HEK293 (cell line): ENCODE measurements at regions not wholly inside any gene's neighbourhood (a gene's known extent, or its start where the extent isn't known, plus 50 kb on each side); places are given as distances from the start of the nearest gene placed in this dataset.
"Not testable (repeated sequence)": the region's sequence is repeated elsewhere in the genome, so short reads cannot be mapped to it uniquely, and the experiment has no call there.

ENCODE experiments used
- CTCF ChIA-PET: fragments of 350-600 bp; formaldehyde crosslinking; extraction: SDS; loops from one replicate; lab custom pipeline; 2021; ENCODE audit warnings: antibody characterized with exemption; lab: Yijun Ruan, JAX
- POLR2A ChIA-PET: fragments of 300-600 bp; formaldehyde crosslinking; extraction: SDS; loops from one replicate; lab custom pipeline; 2020; ENCODE audit warnings: antibody characterized with exemption, inconsistent platforms; lab: Yijun Ruan, JAX
- H3K27ac ChIP-seq: fragments of 200-500 bp; sonication (Bioruptor generic); 2 replicates; pipeline ENCODE4 v1.5.1; 2014; ENCODE audit warnings: low read depth, low read length, control low read depth, inconsistent platforms; ENCODE audit errors: extremely low read depth
- H3K36me3 ChIP-seq, 2 experiments: fragments of 200-500 bp in 1 of 2; sonication (Bioruptor generic) in 1 of 2; 1 replicate in 1 of 2; 2 replicates in 1 of 2; pipeline ENCODE4 v1.5.1; 2014 to 2017; ENCODE audit warnings: inconsistent platforms in 2 of 2, low read length in 2 of 2; ENCODE audit not compliant: control insufficient read depth in 2 of 2, insufficient read depth in 1 of 2
- H3K4me1 ChIP-seq: fragments of 200-500 bp; sonication (Bioruptor generic); 2 replicates; pipeline ENCODE4 v1.5.1; 2014; ENCODE audit warnings: mild to moderate bottlenecking, low read length, inconsistent platforms; ENCODE audit not compliant: control insufficient read depth, insufficient read depth
- H3K4me3 ChIP-seq: 2 replicates; pipeline ENCODE4 v1.5.1; 2011; ENCODE audit warnings: low read depth, mild to moderate bottlenecking, control low read depth, low read length, moderate library complexity
- H3K9me3 ChIP-seq: fragments of 200-500 bp; sonication (Bioruptor generic); 2 replicates; pipeline ENCODE4 v1.5.1; 2014; ENCODE audit warnings: low read depth, low read length, inconsistent platforms; ENCODE audit not compliant: control insufficient read depth, insufficient read depth
- FEZF1 ChIP-seq: fragments of 450-650 bp; formaldehyde crosslinking; IDR thresholded peaks from 2 replicates; pipeline ENCODE4 v1.5.1; 2016; ENCODE audit warnings: missing biosample characterization, missing genetic modification characterization
- KLF1 ChIP-seq: fragments of 450-650 bp; formaldehyde crosslinking; IDR thresholded peaks from 2 replicates; pipeline ENCODE4 v1.5.1; 2016; ENCODE audit warnings: missing biosample characterization, missing genetic modification characterization
- KLF10 ChIP-seq: fragments of 450-650 bp; IDR thresholded peaks from 2 replicates; pipeline ENCODE4 v1.5.1; 2018; ENCODE audit warnings: missing biosample characterization, mild to moderate bottlenecking, missing genetic modification characterization
- PRDM6 ChIP-seq: fragments of 450-650 bp; formaldehyde crosslinking; IDR thresholded peaks from 2 replicates; pipeline ENCODE4 v1.5.1; 2017; ENCODE audit warnings: missing biosample characterization, missing genetic modification characterization
- ZNF10 ChIP-seq: fragments of 450-650 bp; formaldehyde crosslinking; IDR thresholded peaks from 2 replicates; pipeline ENCODE4 v1.5.1; 2017; ENCODE audit warnings: missing biosample characterization, missing genetic modification characterization
- ZNF157 ChIP-seq: fragments of 450-650 bp; formaldehyde crosslinking; IDR thresholded peaks from 2 replicates; pipeline ENCODE4 v1.5.1; 2016; ENCODE audit warnings: missing biosample characterization, missing genetic modification characterization
- ZNF19 ChIP-seq: fragments of 450-650 bp; formaldehyde crosslinking; IDR thresholded peaks from 2 replicates; pipeline ENCODE4; 2016; ENCODE audit warnings: missing biosample characterization, missing genetic modification characterization, low read depth
- ZNF202 ChIP-seq: fragments of 450-650 bp; formaldehyde crosslinking; IDR thresholded peaks from 2 replicates; pipeline ENCODE4 v1.5.1; 2016; ENCODE audit warnings: missing biosample characterization, missing genetic modification characterization, borderline replicate concordance
- ZNF211 ChIP-seq: fragments of 450-650 bp; formaldehyde crosslinking; IDR thresholded peaks from 2 replicates; pipeline ENCODE4 v1.5.1; 2016; ENCODE audit warnings: low read depth, missing biosample characterization, missing genetic modification characterization
- ZNF302 ChIP-seq: fragments of 450-650 bp; formaldehyde crosslinking; IDR thresholded peaks from 2 replicates; pipeline ENCODE4 v1.5.1; 2016; ENCODE audit warnings: missing biosample characterization, missing genetic modification characterization, low read depth
- ZNF37A ChIP-seq: fragments of 450-650 bp; IDR thresholded peaks from 2 replicates; pipeline ENCODE4 v1.5.1; 2018; ENCODE audit warnings: missing biosample characterization, missing genetic modification characterization
- ZNF404 ChIP-seq: fragments of 450-650 bp; formaldehyde crosslinking; IDR thresholded peaks from 2 replicates; pipeline ENCODE4 v1.5.1; 2017; ENCODE audit warnings: missing biosample characterization, missing genetic modification characterization
- ZNF530 ChIP-seq: fragments of 450-650 bp; formaldehyde crosslinking; IDR thresholded peaks from 2 replicates; pipeline ENCODE4 v1.5.1; 2016; ENCODE audit warnings: low read depth, missing biosample characterization, missing genetic modification characterization
- ZNF549 ChIP-seq: fragments of 450-650 bp; IDR thresholded peaks from 2 replicates; pipeline ENCODE4 v1.5.1; 2018; ENCODE audit warnings: missing biosample characterization, missing genetic modification characterization, mild to moderate bottlenecking, inconsistent platforms, moderate library complexity
- ZNF558 ChIP-seq: fragments of 450-650 bp; formaldehyde crosslinking; IDR thresholded peaks from 2 replicates; pipeline ENCODE4 v1.5.1; 2016; ENCODE audit warnings: missing biosample characterization, missing genetic modification characterization
- ZNF623 ChIP-seq: fragments of 450-650 bp; formaldehyde crosslinking; IDR thresholded peaks from 2 replicates; pipeline ENCODE4 v1.5.1; 2016; ENCODE audit warnings: missing biosample characterization, missing genetic modification characterization
- ZNF692 ChIP-seq: fragments of 450-650 bp; formaldehyde crosslinking; IDR thresholded peaks from 2 replicates; pipeline ENCODE4 v1.5.1; 2016; ENCODE audit warnings: missing biosample characterization, missing genetic modification characterization
- ZNF707 ChIP-seq: fragments of 450-650 bp; formaldehyde crosslinking; IDR thresholded peaks from 2 replicates; pipeline ENCODE4 v1.5.1; 2016; ENCODE audit warnings: missing biosample characterization, missing genetic modification characterization
- ZXDB ChIP-seq: fragments of 450-650 bp; formaldehyde crosslinking; IDR thresholded peaks from 2 replicates; pipeline ENCODE4 v1.5.1; 2016; ENCODE audit warnings: missing biosample characterization, missing genetic modification characterization
- TF ChIP-seq, protein P1 (sequence below): fragments of 450-650 bp; formaldehyde crosslinking; IDR thresholded peaks from 2 replicates; pipeline ENCODE4 v1.5.1; 2016; ENCODE audit warnings: missing biosample characterization, missing genetic modification characterization
- TF ChIP-seq, protein P2 (sequence below): fragments of 450-650 bp; formaldehyde crosslinking; conservative IDR thresholded peaks from 2 replicates; pipeline ENCODE4 v1.5.1; 2016; ENCODE audit warnings: low read depth, missing biosample characterization, missing genetic modification characterization

DNA sequence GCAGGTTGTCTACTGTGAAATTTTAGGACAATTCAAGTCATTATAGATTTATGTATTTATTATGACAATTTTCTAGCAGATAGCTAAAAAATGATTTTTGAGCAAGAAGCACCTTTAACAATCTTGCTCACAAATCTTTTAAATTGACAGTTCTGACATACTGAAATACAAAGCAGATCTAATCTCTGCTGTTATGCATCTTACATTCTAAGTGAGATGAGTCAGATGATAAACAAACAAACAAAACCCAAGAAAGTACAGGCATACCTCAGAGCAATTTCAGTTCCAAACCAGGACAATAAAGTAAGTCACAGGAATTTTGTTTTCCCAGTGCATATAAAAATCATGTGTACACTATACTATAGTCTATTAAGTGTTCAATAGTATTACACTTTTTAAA, 430.7 kb upstream of the PTCHD4 start (continued):
- TF ChIP-seq ZNF558 (tag by site-specific recombination) = no peak
- TF ChIP-seq, protein P1, sequence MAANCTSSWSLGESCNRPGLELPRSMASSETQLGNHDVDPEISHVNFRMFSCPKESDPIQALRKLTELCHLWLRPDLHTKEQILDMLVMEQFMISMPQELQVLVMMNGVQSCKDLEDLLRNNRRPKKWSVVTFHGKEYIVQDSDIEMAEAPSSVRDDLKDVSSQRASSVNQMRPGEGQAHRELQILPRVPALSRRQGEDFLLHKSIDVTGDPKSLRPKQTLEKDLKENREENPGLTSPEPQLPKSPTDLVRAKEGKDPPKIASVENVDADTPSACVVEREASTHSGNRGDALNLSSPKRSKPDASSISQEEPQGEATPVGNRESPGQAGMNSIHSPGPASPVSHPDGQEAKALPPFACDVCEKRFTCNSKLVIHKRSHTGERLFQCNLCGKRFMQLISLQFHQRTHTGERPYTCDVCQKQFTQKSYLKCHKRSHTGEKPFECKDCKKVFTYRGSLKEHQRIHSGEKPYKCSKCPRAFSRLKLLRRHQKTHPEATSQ (tag by site-specific recombination) = no peak
- TF ChIP-seq, protein P2, sequence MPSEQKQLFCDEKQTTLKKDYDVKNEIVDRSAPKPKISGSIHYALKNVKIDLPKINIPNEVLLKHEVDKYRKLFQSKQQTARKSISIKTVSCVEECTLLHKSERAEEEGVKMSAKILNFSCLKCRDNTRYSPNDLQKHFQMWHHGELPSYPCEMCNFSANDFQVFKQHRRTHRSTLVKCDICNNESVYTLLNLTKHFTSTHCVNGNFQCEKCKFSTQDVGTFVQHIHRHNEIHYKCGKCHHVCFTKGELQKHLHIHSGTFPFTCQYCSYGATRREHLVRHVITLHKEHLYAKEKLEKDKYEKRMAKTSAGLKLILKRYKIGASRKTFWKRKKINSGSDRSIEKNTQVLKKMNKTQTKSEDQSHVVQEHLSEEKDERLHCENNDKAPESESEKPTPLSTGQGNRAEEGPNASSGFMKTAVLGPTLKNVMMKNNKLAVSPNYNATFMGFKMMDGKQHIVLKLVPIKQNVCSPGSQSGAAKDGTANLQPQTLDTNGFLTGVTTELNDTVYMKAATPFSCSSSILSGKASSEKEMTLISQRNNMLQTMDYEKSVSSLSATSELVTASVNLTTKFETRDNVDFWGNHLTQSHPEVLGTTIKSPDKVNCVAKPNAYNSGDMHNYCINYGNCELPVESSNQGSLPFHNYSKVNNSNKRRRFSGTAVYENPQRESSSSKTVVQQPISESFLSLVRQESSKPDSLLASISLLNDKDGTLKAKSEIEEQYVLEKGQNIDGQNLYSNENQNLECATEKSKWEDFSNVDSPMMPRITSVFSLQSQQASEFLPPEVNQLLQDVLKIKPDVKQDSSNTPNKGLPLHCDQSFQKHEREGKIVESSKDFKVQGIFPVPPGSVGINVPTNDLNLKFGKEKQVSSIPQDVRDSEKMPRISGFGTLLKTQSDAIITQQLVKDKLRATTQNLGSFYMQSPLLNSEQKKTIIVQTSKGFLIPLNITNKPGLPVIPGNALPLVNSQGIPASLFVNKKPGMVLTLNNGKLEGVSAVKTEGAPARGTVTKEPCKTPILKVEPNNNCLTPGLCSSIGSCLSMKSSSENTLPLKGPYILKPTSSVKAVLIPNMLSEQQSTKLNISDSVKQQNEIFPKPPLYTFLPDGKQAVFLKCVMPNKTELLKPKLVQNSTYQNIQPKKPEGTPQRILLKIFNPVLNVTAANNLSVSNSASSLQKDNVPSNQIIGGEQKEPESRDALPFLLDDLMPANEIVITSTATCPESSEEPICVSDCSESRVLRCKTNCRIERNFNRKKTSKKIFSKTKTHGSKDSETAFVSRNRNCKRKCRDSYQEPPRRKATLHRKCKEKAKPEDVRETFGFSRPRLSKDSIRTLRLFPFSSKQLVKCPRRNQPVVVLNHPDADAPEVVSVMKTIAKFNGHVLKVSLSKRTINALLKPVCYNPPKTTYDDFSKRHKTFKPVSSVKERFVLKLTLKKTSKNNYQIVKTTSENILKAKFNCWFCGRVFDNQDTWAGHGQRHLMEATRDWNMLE = no peak

- CTCF ChIA-PET = interaction anchor here (0.6 kb wide), 1 partner anchor 26 kb away, joined by 3 read pairs; no protein-coding TSS in a partner anchor
Measured at GRCh38 chr6:48535582-48536009, 424.6 kb upstream of the PTCHD4 start.

DNA sequence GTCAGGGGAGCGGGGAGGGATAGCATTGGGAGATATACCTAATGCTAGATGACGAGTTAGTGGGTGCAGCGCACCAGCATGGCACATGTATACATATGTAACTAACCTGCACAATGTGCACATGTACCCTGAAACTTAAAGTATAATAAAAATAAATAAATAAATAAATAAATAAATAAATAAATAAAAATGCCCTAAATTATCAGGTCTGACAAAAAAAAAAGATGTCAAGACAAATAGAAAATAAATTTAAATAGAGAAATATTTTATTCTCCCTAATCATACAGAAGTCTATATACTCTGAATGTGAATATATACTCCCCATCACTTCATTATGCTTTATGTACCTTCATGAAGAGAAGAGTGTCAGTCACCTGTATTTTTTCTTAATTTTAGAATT, 420.0 kb upstream of the PTCHD4 start:
- H3K4me1 ChIP-seq, H3K9me3 ChIP-seq, POLR2A ChIA-PET, H3K36me3 ChIP-seq, CTCF ChIA-PET, H3K4me3 ChIP-seq, H3K27ac ChIP-seq: not testable (repeated sequence)
- TF ChIP-seq ZNF404 (tag by site-specific recombination) (0 out of 2 replicates have a peak, but pooled peaks have one; percentile 19), ZNF202 (peak; percentile 64; the same call in 1 of the 2 replicates), ZXDB (tag by site-specific recombination) (peak; percentile 32; the same call in 1 of the 2 replicates), ZNF623 (tag by site-specific recombination) (peak; percentile 54)
- TF ChIP-seq, protein P2 = peak; percentile 69

More at GRCh38 chr6:48535582-48536009, 424.6 kb upstream of the PTCHD4 start:
- H3K4me3 ChIP-seq = no peak overlapping the region
- POLR2A ChIA-PET = no interaction called here
- H3K9me3 ChIP-seq = no peaks in the 10 kb centered on the region
- no peaks in the 10 kb centered on the region for H3K4me1 ChIP-seq
- TF ChIP-seq ZNF707 (no peak), ZNF549 (no peak), ZNF692 (tag by site-specific recombination) (no peak), ZNF10 (tag by site-specific recombination) (no peak), ZNF302 (tag by site-specific recombination) (no peak), ZNF37A (tag by site-specific recombination) (no peak), ZNF211 (no peak), ZNF157 (no peak), KLF1 (no peak), FEZF1 (tag by site-specific recombination) (no peak), KLF10 (tag by site-specific recombination) (no peak), PRDM6 (no peak), ZNF19 (tag by site-specific recombination) (no peak), ZNF530 (tag by site-specific recombination) (no peak)
- TF ChIP-seq, all 188 proteins: peak for 0
- Histone ChIP-seq H3K27ac (no peak overlapping the region), H3K36me3 (no peaks in the 10 kb centered on the region)
